ENCODE measurements at regions not wholly inside any gene's neighbourhood (a gene's known extent, or its start where the extent isn't known, plus 50 kb on each side); places are given as distances from the start of the nearest gene placed in this dataset.

DNA sequence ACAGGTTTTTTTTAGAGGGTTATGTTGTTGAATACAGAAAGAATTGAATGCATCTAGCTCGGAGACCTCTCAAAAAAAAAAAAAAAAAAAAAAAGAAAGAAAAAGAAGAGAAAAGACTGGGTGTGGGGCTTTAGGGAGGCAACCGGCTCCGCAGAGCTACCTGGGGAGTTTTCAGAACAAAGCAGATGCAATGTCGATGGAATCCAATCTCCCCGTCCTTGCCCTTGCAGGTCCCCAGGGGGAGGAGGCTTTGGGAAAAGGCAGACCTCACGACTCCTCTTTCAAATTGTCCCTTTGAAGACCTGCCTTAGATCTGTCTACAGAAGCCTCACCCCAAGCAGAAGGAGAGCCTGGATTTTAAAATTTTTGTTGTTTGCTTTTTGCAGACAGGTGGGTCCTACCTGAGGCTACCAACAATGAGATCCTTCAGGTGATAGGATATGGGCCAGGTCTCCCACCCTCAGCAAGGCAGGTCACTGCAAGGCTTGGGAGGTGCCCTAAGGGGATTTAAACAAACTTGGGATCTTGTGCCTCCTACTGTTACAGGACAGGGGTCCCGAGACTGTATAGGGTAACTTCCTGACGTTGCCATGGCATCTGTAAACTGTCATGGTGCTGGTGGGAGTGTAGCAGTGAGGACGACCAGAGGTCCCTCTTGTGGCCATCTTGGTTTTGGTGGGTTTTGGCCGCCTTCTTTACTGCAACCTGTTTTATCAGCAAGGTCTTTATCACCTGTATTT, 75.2 kb upstream of the PRKX start:
- H3K4me1 ChIP-seq (ENCODE audit: control insufficient read depth, insufficient read depth, low read length), result no peaks in the 10 kb centered on the region
- in situ Hi-C loops (cut with MboI) (no loop called here), intact Hi-C loops (cut with micrococcal nuclease; ENCODE audit: unreplicated experiment) (no loop called here)
- CTCF ChIA-PET, result interaction anchor here (0.6 kb wide), 1 partner anchor 203 kb away, joined by 3 read pairs; no protein-coding TSS in a partner anchor
- no peak overlapping the region for H3K27ac ChIP-seq (ENCODE audit: control insufficient read depth, insufficient read depth)
- no peaks in the 10 kb centered on the region for H4K20me1 ChIP-seq (ENCODE audit: control insufficient read depth, insufficient read depth)
- no peak overlapping the region for H3K9ac ChIP-seq (ENCODE audit: control insufficient read depth, insufficient read depth, low read length)
- POLR2A ChIA-PET, result no interaction called here
- H3K79me2 ChIP-seq (ENCODE audit: control insufficient read depth, insufficient read depth, low read length), result no peaks in the 10 kb centered on the region
- H3K9me3 ChIP-seq (replicated peaks; ENCODE audit: control insufficient read depth, insufficient read depth, low read length), result no peaks in the 10 kb centered on the region; the same call in 2 of the 3 replicates
- no TSS peak for BruUV-seq (replicated peaks)
- H3K4me3 ChIP-seq, result no peak overlapping the region
- no peak overlapping the region for H2AFZ ChIP-seq (ENCODE audit: control insufficient read depth, low read depth, low read length)
- H3K27me3 ChIP-seq (replicated peaks in 1 of 2; ENCODE audit: control insufficient read depth in 2 of 2, insufficient read depth in 2 of 2, low read length in 1 of 2), result no peaks in the 10 kb centered on the region
- RAD21 ChIA-PET (ENCODE audit: unreplicated experiment), result no interaction called here
- H3K4me2 ChIP-seq (ENCODE audit: control insufficient read depth, insufficient read depth), result no peak overlapping the region
- ATAC-seq, result no peak
- 0 out of 2 replicates have a peak, but pooled peaks have one; percentile 38 for TF ChIP-seq YY1 (IDR thresholded peaks at IDR 0.05; ENCODE audit: low read depth, low read length)
- no peak for TF ChIP-seq TARDBP (IDR thresholded peaks at IDR 0.05; ENCODE audit: borderline replicate concordance)
- no peak for TF ChIP-seq SREBF1 (IDR thresholded peaks at IDR 0.05; ENCODE audit: low read length)
- DNase-seq (ENCODE audit: low read depth, low spot score), result no peak
- H3K36me3 ChIP-seq (ENCODE audit: control insufficient read depth in 2 of 2, insufficient read depth in 2 of 2, low read length in 1 of 2), result no peaks in the 10 kb centered on the region
- SMC1A ChIA-PET (ENCODE audit: uncharacterized antibody, unreplicated experiment), result interaction anchor here (1.1 kb wide), 1 partner anchor 137 kb away, joined by 4 read pairs; no protein-coding TSS in a partner anchor
- 29% methylated on average over 9 of the region's 10 CpGs for WGBS (ENCODE audit: insufficient coverage, insufficient replicate concordance, low lambda C conversion rate, missing lambda C conversion rate)
- no peak for FAIRE-seq

DNA sequence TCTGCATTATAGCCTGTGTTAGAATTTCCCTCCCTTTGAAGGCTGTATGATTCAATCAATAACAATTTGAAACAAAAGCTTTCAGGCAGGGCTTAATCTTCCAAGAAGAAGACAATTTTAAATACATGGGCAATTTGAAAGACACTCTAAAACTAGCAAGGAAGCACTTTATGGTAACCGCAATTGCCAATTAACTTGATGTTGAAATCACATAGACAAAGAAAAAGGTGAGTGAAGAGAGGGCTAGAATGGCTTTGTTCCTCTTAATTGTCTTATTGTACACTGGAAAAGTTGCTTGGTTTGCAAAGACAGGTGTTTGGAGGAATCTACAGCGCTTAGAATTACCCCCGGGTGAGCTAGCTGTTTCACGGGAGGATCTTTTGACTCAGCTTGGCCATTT, 74.4 kb upstream of the PRKX start:
- BruUV-seq (replicated peaks), result no TSS peak
- H3K27ac ChIP-seq (ENCODE audit: control insufficient read depth, insufficient read depth), result no peak overlapping the region
- H3K4me2 ChIP-seq (ENCODE audit: control insufficient read depth, insufficient read depth), result no peak overlapping the region
- no peaks in the 10 kb centered on the region for H3K36me3 ChIP-seq (ENCODE audit: control insufficient read depth in 2 of 2, insufficient read depth in 2 of 2, low read length in 1 of 2)
- no peaks in the 10 kb centered on the region for H3K4me1 ChIP-seq (ENCODE audit: control insufficient read depth, insufficient read depth, low read length)
- H3K79me2 ChIP-seq (ENCODE audit: control insufficient read depth, insufficient read depth, low read length), result no peaks in the 10 kb centered on the region
- FAIRE-seq (no peak), DNase-seq (ENCODE audit: low read depth, low spot score) (no peak), ATAC-seq (no peak)
- intact Hi-C loops (cut with micrococcal nuclease; ENCODE audit: unreplicated experiment), result no loop called here
- in situ Hi-C loops (cut with MboI), result no loop called here
- H3K4me3 ChIP-seq, result no peak overlapping the region
- no peak overlapping the region for H2AFZ ChIP-seq (ENCODE audit: control insufficient read depth, low read depth, low read length)
- ChIA-PET CTCF (interaction anchor here (0.6 kb wide), 1 partner anchor 203 kb away, joined by 3 read pairs; no protein-coding TSS in a partner anchor), RAD21 (ENCODE audit: unreplicated experiment) (no interaction called here), SMC1A (ENCODE audit: uncharacterized antibody, unreplicated experiment) (interaction anchor here (1.0 kb wide), 1 partner anchor 14 kb away, joined by 3 read pairs; no protein-coding TSS in a partner anchor), POLR2A (no interaction called here)
- no peaks in the 10 kb centered on the region for H4K20me1 ChIP-seq (ENCODE audit: control insufficient read depth, insufficient read depth)
- no peaks in the 10 kb centered on the region for H3K27me3 ChIP-seq (replicated peaks in 1 of 2; ENCODE audit: control insufficient read depth in 2 of 2, insufficient read depth in 2 of 2, low read length in 1 of 2)
- H3K9me3 ChIP-seq (replicated peaks; ENCODE audit: control insufficient read depth, insufficient read depth, low read length), result no peaks in the 10 kb centered on the region; the same call in 2 of the 3 replicates
- WGBS (ENCODE audit: insufficient coverage, insufficient replicate concordance, low lambda C conversion rate, missing lambda C conversion rate), result 71% methylated on average over 4 of the region's 4 CpGs
- no peak overlapping the region for H3K9ac ChIP-seq (ENCODE audit: control insufficient read depth, insufficient read depth, low read length)
- TF ChIP-seq FOS (IDR thresholded peaks at IDR 0.05; ENCODE audit: borderline replicate concordance, extremely low read depth, insufficient read length) (no peak), SMAD5 (IDR thresholded peaks at IDR 0.05; ENCODE audit: low read depth) (no peak), RUNX3 (IDR thresholded peaks at IDR 0.05; ENCODE audit: low read length) (no peak), STAT1 (conservative IDR thresholded peaks at IDR 0.05) (no peak), ASH2L (IDR thresholded peaks at IDR 0.05; ENCODE audit: borderline replicate concordance, low read depth) (no peak), RAD21 (IDR thresholded peaks at IDR 0.05; ENCODE audit: insufficient read depth, low read depth, low read length) (no peak), ZBED1 (IDR thresholded peaks at IDR 0.05; ENCODE audit: borderline replicate concordance) (no peak), JUNB (IDR thresholded peaks at IDR 0.05) (no peak), NR2F1 (conservative IDR thresholded peaks at IDR 0.05) (no peak)
- TF ChIP-seq, protein P1, sequence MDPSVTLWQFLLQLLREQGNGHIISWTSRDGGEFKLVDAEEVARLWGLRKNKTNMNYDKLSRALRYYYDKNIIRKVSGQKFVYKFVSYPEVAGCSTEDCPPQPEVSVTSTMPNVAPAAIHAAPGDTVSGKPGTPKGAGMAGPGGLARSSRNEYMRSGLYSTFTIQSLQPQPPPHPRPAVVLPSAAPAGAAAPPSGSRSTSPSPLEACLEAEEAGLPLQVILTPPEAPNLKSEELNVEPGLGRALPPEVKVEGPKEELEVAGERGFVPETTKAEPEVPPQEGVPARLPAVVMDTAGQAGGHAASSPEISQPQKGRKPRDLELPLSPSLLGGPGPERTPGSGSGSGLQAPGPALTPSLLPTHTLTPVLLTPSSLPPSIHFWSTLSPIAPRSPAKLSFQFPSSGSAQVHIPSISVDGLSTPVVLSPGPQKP (IDR thresholded peaks at IDR 0.05; ENCODE audit: low read depth, low read length), result no peak
- TF ChIP-seq, protein P2, sequence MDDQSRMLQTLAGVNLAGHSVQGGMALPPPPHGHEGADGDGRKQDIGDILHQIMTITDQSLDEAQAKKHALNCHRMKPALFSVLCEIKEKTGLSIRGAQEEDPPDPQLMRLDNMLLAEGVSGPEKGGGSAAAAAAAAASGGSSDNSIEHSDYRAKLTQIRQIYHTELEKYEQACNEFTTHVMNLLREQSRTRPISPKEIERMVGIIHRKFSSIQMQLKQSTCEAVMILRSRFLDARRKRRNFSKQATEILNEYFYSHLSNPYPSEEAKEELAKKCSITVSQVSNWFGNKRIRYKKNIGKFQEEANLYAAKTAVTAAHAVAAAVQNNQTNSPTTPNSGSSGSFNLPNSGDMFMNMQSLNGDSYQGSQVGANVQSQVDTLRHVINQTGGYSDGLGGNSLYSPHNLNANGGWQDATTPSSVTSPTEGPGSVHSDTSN (IDR thresholded peaks at IDR 0.05; ENCODE audit: insufficient replicate concordance, low read depth, low read length), result no peak
- TF ChIP-seq, protein P3, sequence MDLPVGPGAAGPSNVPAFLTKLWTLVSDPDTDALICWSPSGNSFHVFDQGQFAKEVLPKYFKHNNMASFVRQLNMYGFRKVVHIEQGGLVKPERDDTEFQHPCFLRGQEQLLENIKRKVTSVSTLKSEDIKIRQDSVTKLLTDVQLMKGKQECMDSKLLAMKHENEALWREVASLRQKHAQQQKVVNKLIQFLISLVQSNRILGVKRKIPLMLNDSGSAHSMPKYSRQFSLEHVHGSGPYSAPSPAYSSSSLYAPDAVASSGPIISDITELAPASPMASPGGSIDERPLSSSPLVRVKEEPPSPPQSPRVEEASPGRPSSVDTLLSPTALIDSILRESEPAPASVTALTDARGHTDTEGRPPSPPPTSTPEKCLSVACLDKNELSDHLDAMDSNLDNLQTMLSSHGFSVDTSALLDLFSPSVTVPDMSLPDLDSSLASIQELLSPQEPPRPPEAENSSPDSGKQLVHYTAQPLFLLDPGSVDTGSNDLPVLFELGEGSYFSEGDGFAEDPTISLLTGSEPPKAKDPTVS (IDR thresholded peaks at IDR 0.05; ENCODE audit: low read depth, low read length), result no peak

All from GM12878 (cell line).